H9 (cell line): ENCODE measurements at regions not wholly inside any gene's neighbourhood (a gene's known extent, or its start where the extent isn't known, plus 50 kb on each side); places are given as distances from the start of the nearest gene placed in this dataset.

Experiments used
- DNase-seq: peaks from one replicate; pipeline ENCODE4 v3.0.0-alpha.2; 2017
- H2AFZ ChIP-seq: one replicate; pipeline ENCODE4 v1.6.1; 2013; ENCODE audit warnings: mild to moderate bottlenecking, low read length, control low read depth, moderate library complexity
- H2AK5ac ChIP-seq: 2 replicates; pipeline ENCODE4 v1.6.1; 2013; ENCODE audit warnings: low read length, control low read depth, mixed read lengths; ENCODE audit not compliant: insufficient read length
- H2BK120ac ChIP-seq: one replicate; pipeline ENCODE4 v1.6.1; 2013; ENCODE audit warnings: low read depth, mild to moderate bottlenecking, low read length, control low read depth, inconsistent platforms; ENCODE audit not compliant: poor library complexity, severe bottlenecking
- H2BK12ac ChIP-seq: 2 replicates; pipeline ENCODE4 v1.6.1; 2013; ENCODE audit warnings: low read length, control low read depth, mixed read lengths, low read depth; ENCODE audit not compliant: insufficient read length
- H2BK15ac ChIP-seq: 2 replicates; pipeline ENCODE4 v1.6.1; 2013; ENCODE audit warnings: low read depth, low read length, control low read depth
- H2BK20ac ChIP-seq: one replicate; pipeline ENCODE4 v1.6.1; 2013; ENCODE audit warnings: low read depth, mild to moderate bottlenecking, low read length, control low read depth, inconsistent platforms; ENCODE audit not compliant: poor library complexity, severe bottlenecking
- H2BK5ac ChIP-seq: 2 replicates; pipeline ENCODE4 v1.6.1; 2013; ENCODE audit warnings: low read length, control low read depth, mixed read lengths; ENCODE audit not compliant: insufficient read length
- H3K14ac ChIP-seq: 2 replicates; pipeline ENCODE4 v1.6.1; 2013; ENCODE audit warnings: low read length, control low read depth; ENCODE audit not compliant: insufficient read depth
- H3K18ac ChIP-seq: 2 replicates; pipeline ENCODE4 v1.6.1; 2013; ENCODE audit warnings: low read depth, mild to moderate bottlenecking, mixed read lengths, low read length, control low read depth; ENCODE audit not compliant: insufficient read length
- H3K23ac ChIP-seq: 2 replicates; pipeline ENCODE4 v1.6.1; 2013; ENCODE audit warnings: low read length, control low read depth, mixed read lengths, low read depth; ENCODE audit not compliant: insufficient read length
- H3K23me2 ChIP-seq: 2 replicates; pipeline ENCODE4 v1.6.1; 2013; ENCODE audit warnings: low read depth, mild to moderate bottlenecking, mixed read lengths, low read length, control low read depth; ENCODE audit not compliant: insufficient read length, poor library complexity, severe bottlenecking
- H3K27ac ChIP-seq: 2 replicates; pipeline ENCODE4 v1.5.1; 2013; ENCODE audit warnings: low read length, control low read depth, mixed read lengths, low read depth; ENCODE audit not compliant: insufficient read length
- H3K27me3 ChIP-seq: 2 replicates; pipeline ENCODE4 v1.6.1; 2013; ENCODE audit warnings: low read length, control low read depth, inconsistent platforms; ENCODE audit not compliant: insufficient read depth
- H3K4ac ChIP-seq: 2 replicates; pipeline ENCODE4 v1.6.1; 2013; ENCODE audit warnings: low read depth, mild to moderate bottlenecking, control low read depth, inconsistent platforms, low read length, moderate library complexity
- H3K4me1 ChIP-seq: 2 replicates; pipeline ENCODE4 v1.6.1; 2013; ENCODE audit warnings: low read length, control low read depth, inconsistent platforms; ENCODE audit not compliant: insufficient read depth
- H3K4me2 ChIP-seq: 2 replicates; pipeline ENCODE4 v1.6.1; 2013; ENCODE audit warnings: low read length, control low read depth, mixed read lengths; ENCODE audit not compliant: insufficient read length, insufficient read depth
- H3K56ac ChIP-seq: 2 replicates; pipeline ENCODE4 v1.6.1; 2013; ENCODE audit warnings: low read depth, mild to moderate bottlenecking, mixed read lengths, low read length, control low read depth; ENCODE audit not compliant: insufficient read length
- H3K79me1 ChIP-seq: 2 replicates; pipeline ENCODE4 v1.6.1; 2013; ENCODE audit warnings: low read depth, mild to moderate bottlenecking, moderate library complexity, low read length, control low read depth, inconsistent platforms; ENCODE audit not compliant: insufficient read depth, poor library complexity, severe bottlenecking
- H3K79me2 ChIP-seq: 2 replicates; pipeline ENCODE4 v1.6.1; 2013; ENCODE audit warnings: low read length, control low read depth, inconsistent platforms; ENCODE audit not compliant: insufficient read depth
- H3K9ac ChIP-seq: 2 replicates; pipeline ENCODE4 v1.6.1; 2013; ENCODE audit warnings: low read length, control low read depth, mixed read lengths; ENCODE audit not compliant: insufficient read length; ENCODE audit errors: extremely low read depth
- H3K9me3 ChIP-seq: one replicate; pipeline ENCODE4 v1.6.1; 2013; ENCODE audit warnings: low read depth, low read length, inconsistent platforms; ENCODE audit not compliant: control insufficient read depth
- H3T11ph ChIP-seq: one replicate; pipeline ENCODE4 v1.6.1; 2013; ENCODE audit warnings: mild to moderate bottlenecking, low read length, control low read depth, inconsistent platforms
- H4K20me1 ChIP-seq: one replicate; pipeline ENCODE4 v1.6.1; 2013; ENCODE audit not compliant: control insufficient read depth, insufficient read length, insufficient read depth
- H4K5ac ChIP-seq: 2 replicates; pipeline ENCODE4 v1.6.1; 2013; ENCODE audit warnings: low read depth, mild to moderate bottlenecking, mixed read lengths, low read length, control low read depth; ENCODE audit not compliant: insufficient read length
- H4K8ac ChIP-seq: replicated peaks from 2 replicates; pipeline ENCODE4 v1.6.1; 2013; ENCODE audit warnings: low read length, control low read depth, mixed read lengths, low read depth; ENCODE audit not compliant: insufficient read length
- H4K91ac ChIP-seq: 2 replicates; pipeline ENCODE4 v1.6.1; 2013; ENCODE audit warnings: low read depth, mild to moderate bottlenecking, moderate library complexity, mixed read lengths, low read length, control low read depth; ENCODE audit not compliant: insufficient read length
- H3K27ac Mint-ChIP-seq, 3 experiments: 2 replicates in 2 of 3; 3 replicates in 1 of 3; pipeline ENCODE4 v1.8.0; 2020 to 2021; ENCODE audit warnings: mixed read lengths in 3 of 3, mild to moderate bottlenecking in 1 of 3, moderate library complexity in 1 of 3
- H3K27me3 Mint-ChIP-seq: 2 replicates; pipeline ENCODE4 v1.8.0; 2021; ENCODE audit warnings: low read depth, mild to moderate bottlenecking, moderate library complexity, mixed read lengths
- H3K36me3 Mint-ChIP-seq, 3 experiments: 2 replicates in 2 of 3; 3 replicates in 1 of 3; pipeline ENCODE4 v1.8.0; 2020 to 2021; ENCODE audit warnings: low read depth in 3 of 3, mixed read lengths in 3 of 3; ENCODE audit not compliant: insufficient read depth in 1 of 3
- H3K4me1 Mint-ChIP-seq, 2 experiments: 2 replicates each; pipeline ENCODE4 v1.8.0; 2020; ENCODE audit warnings: mixed read lengths in 2 of 2
- H3K4me3 Mint-ChIP-seq, 2 experiments: 2 replicates in 1 of 2; 3 replicates in 1 of 2; pipeline ENCODE4 v1.8.0; 2020 to 2021; ENCODE audit warnings: mild to moderate bottlenecking in 2 of 2, mixed read lengths in 2 of 2, moderate library complexity in 1 of 2
- H3K9me3 Mint-ChIP-seq, 2 experiments: 2 replicates in 1 of 2; 3 replicates in 1 of 2; pipeline ENCODE4 v1.8.0; 2020; ENCODE audit warnings: mild to moderate bottlenecking in 2 of 2, mixed read lengths in 2 of 2, moderate library complexity in 1 of 2
- CTCF ChIP-seq: fragments of 200-600 bp; sonication (generic); conservative IDR thresholded peaks from 3 replicates; pipeline ENCODE4 v1.8.0; 2021; ENCODE audit warnings: antibody characterized with exemption, mild to moderate bottlenecking
- WGBS: extraction: QIAGEN DNeasy Blood & Tissue Kit; methylation state at CpG from one replicate; pipeline ENCODE4 v1.1.7; 2013; ENCODE audit warnings: missing lambda C conversion rate, low lambda C conversion rate, mixed read lengths; ENCODE audit not compliant: insufficient read length; ENCODE audit errors: extremely low coverage; 5-methylcytosine and 5-hydroxymethylcytosine counted together

- Mint-ChIP-seq H3K9me3 (no peaks in the 10 kb centered on the region), H3K36me3 (no peaks in the 10 kb centered on the region), H3K27me3 (no peaks in the 10 kb centered on the region), H3K27ac (no peak overlapping the region), H3K4me1 (peaks cover 0 to 5% of the 10 kb centered on the region in 2 experiments; a peak in 1 of 4 replicates), H3K4me3 (no peak overlapping the region)
- Histone ChIP-seq H4K20me1 (no peaks in the 10 kb centered on the region), H3K23me2 (no peaks in the 10 kb centered on the region), H3K23ac (no peak overlapping the region), H2AK5ac (no peak overlapping the region), H3K27ac (no peak overlapping the region), H3K4ac (no peak overlapping the region), H3T11ph (no peak overlapping the region), H2BK12ac (no peak overlapping the region), H2BK15ac (no peak overlapping the region), H4K8ac (no peak overlapping the region), H2BK5ac (no peak overlapping the region), H3K4me2 (no peak overlapping the region), H3K9ac (no peak overlapping the region), H3K4me1 (no peaks in the 10 kb centered on the region), H3K18ac (no peak overlapping the region), H2BK20ac (no peak overlapping the region), H3K56ac (no peak overlapping the region), H2BK120ac (no peak overlapping the region), H2AFZ (no peak overlapping the region), H3K79me2 (no peaks in the 10 kb centered on the region), H3K79me1 (no peaks in the 10 kb centered on the region), H3K27me3 (no peaks in the 10 kb centered on the region), H4K91ac (no peak overlapping the region), H4K5ac (no peak overlapping the region), H3K9me3 (no peaks in the 10 kb centered on the region), H3K14ac (no peak overlapping the region)
- WGBS, result no CpG with 5 or more reads among the region's 4 CpGs
- DNase-seq, result no peak
- TF ChIP-seq CTCF, result no peak
These were observed 147.8 kb downstream of the SLITRK6 start for GRCh38 chr13:85651440-85651839.
